ENCODE measurements at regions not wholly inside any gene's neighbourhood (a gene's known extent, or its start where the extent isn't known, plus 50 kb on each side); places are given as distances from the start of the nearest gene placed in this dataset.

DNA sequence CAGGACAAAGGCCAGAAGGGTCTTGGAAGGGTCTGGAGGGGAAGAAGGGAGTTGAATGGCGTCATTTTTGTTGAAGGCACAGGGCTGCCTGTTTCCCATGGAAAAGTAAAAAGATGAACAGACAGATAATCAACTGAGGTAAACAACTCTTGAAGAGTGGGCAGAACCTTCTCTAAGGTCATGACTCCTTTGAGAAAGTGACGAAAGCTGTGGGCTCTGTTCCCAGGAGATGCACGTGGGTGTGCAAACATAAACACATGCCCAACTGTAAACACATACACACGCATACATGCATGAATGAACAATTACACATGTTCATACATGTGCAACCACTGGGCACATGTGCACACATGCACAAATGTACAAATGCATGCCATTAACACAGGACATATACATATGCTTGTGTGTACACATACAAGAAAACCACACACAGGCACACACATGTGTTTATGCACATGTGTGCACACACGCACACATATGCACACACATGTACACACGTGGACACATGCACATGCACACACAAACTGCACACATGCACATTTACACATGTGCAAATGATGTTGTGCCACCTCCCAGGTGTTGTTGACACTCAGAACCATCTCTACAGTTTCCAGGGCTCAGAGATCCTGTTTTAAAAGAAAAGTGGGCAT is 143.3 kb downstream of the GADD45G start:
- DNase-seq = no peak

DNA sequence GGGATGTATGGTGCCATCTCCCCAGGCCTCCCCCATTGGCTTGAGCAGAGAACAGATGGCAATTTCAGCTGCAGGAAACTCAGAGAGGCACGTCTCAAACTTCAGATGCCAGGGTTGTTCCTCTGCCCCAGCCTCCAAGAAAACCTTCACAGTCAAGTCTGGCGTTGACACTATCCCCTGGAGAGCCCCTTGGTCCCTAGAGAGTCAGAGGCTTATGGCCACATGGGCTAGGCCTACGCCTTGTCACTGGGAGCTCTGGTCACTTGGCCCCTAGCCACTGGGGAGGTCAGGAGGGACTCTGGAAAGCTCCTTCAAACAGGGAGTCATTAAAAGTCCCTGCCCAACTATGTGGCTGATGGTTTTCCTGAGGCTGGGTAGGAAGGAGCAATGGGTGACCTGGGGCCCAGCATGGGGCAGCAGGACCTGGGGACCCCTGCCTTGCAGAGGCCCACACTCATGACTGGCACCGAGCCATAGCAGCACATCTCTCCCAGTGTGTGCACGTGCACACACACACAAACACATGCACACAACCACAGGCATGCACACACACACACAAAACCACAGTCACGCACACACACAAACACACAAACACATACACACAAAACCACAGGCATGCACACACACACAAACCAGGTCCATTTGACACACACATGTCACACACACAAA is 144.2 kb downstream of the GADD45G start:
- no peak for DNase-seq

DNA sequence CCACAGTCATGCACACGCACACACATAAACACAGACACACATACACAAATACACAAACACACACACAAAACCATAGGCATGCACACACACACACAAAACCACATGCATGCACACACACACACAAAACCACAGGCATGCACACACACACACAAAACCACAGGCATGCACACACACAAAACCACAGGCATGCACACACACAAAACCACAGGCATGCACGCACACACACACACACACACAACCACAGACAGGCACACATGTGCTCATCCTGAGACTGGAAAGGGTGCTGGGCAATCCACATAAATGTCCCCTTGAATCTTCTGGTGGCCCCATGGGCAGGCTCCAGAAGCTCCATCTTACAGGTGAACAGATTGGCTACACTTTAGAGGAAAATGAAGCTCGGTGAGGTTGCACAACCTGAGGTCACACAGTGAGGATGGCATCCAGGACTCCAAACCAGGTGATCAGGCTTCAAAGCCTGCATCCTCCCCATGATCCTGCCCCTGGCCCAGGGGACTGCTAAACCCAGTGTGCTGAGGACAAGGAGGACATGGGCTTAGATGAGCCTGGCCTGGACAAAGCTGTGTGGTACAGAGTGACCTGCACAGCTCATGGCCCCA is 144.8 kb downstream of the GADD45G start:
- DNase-seq = no peak

DNA sequence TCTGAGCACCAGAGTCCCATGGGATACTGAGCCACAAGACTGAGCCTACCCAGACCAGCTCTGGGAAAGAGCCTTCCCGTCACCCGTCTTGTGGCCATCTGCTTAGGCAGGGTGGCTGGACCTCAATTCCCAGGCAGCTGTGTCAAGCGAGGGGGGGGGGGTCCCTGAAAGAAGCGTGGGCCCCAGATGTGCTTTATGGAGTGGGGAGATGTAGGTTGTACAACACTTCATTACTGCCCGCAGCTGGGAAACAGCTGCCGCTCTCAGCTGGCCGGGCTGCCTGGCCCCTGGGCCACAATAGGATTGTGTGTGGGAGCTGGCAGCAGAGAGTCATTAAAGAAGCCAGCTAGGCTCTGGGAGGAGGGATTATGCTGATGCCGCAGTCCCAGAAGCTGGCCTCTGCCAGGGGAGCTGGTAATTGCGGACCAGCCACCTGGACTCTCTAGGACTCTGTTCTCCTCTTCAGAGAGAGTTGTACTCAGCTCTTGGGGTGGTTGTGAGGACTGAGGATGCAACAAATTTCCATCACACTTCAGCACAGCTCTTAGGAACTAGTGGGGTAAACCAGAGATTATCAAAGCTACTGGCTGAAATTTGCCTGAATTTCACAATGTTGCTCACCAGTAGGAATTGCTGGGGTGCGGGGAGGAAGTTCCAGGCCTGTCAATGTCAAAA is 145.4 kb downstream of the GADD45G start:
- DNase-seq = no peak

DNA sequence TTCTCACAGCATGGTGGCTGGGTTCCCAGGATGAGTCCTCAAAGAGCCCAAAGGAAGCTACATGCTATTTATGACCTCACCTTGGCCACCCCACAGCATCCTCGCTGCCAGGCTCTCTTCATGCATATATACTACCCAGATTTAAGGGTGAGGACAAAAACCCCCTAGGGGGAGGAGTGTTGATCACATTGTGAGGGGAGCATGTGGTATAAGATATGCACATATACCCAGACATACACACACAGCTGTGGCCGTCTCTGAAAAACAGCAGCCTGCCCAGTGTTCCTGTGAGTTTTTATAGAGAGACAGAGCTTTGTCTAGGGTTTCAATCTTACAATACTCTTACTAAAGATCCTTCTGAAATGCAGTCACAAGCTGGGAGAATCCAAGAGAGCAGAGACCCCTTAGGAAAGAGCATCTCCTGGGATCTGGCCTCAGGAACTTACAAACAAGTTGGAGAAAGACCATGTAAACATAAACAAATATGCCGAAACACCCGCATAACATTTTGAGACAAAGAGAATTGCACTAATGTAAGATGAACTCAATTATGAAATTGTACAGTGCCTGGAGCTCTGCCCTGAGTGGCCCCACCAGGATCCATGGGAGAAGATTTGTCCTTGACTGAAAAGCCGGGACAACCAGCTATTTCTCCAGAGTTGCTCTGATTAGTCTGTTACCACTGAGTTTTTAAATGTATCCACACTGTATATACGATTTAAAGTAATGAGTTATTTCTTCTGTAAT is 146.4 kb downstream of the GADD45G start:
- DNase-seq = no peak

DNA sequence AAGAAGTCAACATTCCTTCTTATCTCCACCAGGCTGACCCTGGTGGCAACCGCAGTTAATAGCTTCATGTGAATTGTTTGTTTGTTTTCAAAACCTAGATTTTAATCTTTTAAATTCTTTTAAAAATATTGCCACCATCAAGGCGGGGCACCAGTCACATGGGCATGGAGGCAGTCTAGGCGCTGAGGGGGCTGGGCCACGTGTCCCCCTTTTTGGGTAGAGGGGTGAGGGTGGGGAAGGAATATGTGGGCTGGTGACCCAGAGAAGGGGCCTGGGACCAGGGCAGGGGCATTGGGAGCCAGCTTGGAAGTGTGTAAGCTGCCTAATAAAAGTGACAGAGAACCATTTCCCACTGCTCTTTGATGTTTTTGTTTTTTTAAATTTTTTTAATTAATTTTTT is 147.3 kb downstream of the GADD45G start:
- DNase-seq = no peak

DNA sequence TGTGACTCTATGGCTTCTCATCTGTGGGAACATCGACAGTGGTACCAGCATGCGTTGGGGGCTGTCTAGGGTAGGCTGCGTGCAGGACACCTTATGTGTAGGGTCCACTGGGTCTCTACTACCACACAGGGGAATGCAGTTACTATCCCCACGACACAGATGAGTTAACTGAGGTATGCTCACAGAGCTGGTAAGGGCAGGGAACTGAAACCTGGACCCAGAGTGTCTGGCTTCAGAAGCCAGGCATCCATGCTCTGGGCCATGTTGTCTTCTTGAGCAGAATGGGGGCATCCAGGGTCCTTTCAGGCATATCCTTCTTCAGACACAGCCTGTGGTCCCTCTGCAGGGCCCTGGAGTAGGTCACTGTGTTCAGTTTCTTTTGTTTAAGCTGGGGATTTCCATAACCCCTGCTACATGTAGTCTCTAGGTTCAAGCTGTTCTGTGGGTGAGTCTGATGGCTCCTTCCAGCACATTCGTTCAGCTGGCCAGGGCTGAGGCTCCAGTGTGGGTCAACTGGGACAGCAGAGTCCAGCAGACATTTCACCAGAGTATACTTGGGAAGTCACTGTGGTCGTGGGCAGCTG is 148.8 kb downstream of the GADD45G start:
- no peak for DNase-seq

DNA sequence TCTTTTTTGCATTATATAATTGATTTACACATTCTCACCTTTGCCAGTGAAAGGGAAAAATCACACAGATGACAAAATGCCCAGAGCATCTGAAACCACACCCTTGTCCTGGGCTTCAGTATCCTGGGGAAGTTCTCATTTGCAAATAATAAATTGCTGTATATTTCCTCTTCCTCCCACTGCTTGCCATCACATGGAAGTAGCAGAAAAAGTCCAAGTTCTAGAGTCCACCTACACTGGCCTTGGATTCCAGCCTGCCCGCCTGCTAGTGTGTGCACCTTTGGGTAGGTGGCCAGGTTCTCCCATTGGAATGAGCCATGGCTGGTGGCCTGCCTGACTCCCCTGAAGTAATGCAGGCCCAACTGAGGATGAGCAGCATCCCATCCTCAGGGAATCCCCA is 149.4 kb downstream of the GADD45G start:
- DNase-seq = no peak

DNA sequence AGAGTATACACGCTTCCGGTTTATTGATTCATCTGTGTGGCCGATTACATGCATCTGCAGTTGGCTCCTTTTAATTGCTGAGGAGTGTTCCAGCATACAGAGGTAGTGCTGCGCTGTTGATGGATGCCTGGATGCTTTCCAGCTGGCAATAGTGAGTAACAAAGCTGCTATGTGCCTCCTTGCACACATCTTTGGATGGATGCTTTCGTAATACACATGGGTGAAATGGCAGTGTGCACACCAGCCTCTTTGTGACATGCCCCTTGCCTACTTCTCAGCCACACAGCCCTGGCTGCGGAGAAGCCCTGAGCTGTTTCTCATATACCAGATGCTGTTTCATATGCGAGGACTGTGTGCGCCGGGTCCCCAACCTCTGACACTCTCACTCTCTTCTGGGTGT is 151.0 kb downstream of the GADD45G start:
- DNase-seq = no peak

DNA sequence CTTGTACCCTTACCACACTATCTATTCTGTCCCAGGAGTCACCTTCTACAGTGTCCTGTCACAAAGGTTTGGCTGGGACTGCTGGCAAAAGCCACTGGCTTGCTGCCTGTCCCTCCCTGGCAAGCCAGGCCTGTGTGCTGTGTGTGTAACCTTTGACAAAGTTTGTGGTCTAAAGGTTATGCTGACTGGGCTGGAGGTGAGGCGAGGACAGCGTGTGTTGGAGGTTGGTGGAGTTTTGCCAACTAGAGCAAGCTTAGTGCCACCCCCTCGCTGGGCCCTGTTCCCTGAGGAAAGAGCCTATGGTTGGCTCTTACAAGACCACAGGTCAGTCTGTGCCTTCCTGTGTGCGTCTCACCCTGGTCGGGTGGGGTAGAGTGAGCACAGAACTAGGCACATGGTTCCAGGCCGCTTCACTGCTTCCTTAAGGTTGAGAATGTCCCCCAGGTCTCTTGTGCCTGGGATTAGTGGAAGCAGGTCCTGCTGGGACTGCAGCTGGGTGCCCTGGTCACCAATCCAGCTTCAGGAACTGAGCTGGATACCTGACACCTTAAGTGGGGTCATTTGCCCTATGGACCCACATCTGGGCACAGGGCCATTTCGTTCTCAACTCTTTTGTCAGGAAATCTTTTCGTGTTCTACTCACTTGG is 152.2 kb downstream of the GADD45G start:
- no peak for DNase-seq

DNA sequence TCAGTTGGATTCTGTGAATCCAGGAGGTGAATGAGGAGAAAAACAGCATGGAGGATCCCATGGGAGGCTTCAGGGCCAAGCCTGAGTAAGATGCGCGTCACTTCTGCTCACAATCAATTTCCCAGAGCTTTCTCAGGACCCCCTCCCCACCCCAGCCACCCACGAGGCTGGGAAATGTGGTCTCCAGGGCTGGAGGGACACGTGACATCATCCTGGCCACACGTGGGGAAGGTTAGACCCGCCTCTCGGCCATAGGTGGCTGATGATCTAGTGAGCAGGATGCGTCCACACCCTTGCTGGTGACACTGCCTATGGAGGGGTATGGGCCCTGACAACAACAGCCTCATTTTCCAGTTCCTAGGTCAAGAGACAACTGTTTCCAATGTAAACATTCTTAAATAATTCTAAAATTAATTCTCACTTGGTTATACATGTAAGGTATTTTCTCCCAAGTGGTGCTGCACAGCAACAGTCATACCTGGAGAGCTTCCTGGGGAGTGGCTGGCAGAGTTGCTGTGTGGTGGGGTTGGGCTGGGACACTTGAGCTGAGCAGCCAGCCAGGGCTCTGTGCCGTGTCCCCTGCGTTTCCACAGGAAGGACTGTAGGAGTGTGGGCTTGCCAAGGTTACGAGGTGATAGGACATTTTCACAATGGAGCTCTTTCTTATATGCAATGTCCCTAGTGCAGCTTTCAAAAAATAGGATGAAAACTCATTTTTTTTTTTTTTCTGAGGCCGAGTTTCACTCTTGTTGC is 153.1 kb downstream of the GADD45G start:
- DNase-seq = no peak

DNA sequence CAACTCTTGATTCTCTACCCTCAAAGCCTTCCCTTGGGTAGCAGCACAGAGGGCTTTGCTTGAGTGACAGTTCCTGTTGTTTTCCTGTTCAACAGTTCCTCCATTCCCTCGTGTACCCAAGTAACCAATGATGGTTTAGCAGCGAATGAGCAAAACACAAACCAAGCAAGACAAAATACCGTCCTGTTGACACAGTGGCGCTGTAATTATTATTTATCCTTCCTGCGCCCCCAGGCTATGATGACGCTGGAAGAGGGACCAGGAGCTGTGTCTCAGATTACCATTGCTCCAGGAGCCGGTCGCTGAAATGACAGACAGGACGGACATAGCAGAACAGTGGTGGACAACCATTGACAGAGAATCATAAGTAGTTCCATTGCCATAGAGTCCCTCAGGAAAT is 154.8 kb downstream of the GADD45G start:
- DNase-seq = no peak

DNA sequence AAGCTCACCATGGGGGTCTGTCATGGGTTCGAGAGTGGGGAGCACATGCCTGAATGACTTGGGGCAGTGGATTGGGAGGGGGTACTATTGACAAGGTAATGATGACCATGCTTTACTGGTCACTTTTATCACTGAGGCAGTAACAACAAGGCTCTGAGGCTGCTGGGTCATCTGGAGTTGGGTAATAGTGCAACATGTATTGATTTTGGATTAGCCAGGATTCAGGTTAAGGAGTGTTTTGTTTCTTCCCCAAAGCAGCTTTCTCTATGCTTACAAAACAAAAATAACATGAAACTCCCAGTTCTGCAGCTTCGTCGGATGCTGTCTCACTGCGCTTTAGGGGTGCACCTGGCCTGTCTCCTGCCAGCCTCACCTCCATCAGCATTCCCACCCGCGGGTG is 155.3 kb downstream of the GADD45G start:
- DNase-seq = no peak

DNA sequence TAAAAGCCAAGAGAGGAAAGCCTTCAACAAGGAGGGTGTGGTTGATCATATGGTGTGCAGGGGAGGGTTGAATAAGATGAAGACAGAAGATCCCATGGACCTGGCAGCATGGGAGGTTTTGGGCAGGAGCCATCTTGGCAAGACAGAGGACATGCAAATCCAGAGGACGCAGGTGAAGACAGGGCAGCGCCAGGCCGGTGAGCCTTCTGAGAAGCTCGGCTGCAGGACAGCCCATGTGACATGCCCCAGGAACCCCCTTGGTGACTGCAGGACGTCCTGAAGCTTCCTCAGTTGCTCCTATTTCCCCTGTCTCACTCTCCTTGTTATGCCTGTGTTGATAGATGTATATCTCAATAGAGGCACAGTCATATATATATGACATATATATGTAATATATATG is 159.4 kb downstream of the GADD45G start:
- no peak for DNase-seq

DNA sequence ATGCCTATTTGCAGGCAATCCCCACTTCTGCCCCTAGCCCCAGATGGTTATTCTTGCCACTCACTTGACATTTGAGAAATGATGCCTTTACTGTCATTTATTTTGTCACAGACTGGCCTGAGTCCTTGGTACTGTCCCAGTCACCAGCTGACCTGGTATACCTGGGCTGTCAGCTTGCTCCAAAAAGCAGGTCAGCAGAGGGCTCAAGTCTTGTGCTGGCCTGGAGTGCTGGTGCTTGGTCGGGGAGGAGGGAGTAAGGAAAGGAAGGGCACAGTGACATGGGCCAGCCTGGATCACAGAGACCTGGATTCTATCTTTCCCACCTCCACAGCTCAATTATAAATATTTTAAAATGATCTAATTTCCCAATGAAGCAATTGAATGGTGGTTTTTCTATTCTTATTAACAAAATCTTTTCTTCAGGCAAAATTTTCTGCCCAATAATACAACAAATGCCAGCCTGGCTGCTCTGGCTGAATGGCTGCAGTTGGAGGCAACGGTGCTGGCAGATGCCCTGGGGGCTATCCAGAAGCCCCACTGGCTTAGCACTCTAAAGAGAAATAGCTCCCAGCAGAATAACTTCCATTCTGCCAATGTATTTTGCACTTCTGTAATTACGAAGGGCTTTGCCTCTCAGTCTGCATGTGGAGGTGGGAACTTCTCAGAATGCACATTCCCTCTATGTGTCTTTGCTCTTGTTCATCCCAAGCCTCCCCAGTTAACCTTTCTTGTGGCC is 160.6 kb downstream of the GADD45G start:
- DNase-seq = no peak

DNA sequence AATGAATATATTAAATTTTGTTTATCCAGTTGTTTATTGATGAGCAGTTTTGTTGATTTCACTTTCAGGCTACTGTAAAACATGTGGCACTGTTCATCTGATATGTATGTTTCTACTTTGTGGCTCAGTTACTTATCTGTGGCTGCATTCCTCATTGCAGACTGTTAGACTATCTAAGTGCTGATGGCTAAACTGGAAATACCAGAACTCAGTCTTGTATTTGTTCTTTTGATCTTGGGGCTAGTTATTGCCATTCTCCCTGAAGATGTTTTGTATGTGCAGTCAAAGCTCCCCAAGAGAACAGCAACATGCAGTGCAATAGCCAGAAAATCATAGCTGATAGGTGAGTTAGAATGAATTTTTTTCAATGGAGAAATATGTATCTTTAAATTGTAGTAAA is 162.2 kb downstream of the GADD45G start:
- no peak for DNase-seq

DNA sequence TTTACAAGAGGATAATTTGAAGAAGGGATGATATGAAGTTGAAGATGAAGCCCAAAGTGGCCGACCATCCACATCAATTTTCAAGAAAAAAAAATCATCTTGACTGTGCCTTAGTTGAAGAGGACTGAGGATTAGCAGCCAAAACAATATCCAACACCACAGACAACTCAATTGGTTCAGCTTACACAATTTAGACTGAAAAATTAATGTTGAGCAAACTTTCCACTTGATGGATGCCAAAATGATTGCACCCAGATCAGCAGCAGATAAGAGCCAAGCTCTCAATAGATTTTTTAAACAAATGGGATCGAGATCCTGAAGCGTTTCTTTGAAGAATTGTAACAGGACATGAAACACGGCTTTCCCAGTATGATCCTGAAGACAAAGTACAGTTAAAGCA is 163.2 kb downstream of the GADD45G start:
- DNase-seq = no peak

DNA sequence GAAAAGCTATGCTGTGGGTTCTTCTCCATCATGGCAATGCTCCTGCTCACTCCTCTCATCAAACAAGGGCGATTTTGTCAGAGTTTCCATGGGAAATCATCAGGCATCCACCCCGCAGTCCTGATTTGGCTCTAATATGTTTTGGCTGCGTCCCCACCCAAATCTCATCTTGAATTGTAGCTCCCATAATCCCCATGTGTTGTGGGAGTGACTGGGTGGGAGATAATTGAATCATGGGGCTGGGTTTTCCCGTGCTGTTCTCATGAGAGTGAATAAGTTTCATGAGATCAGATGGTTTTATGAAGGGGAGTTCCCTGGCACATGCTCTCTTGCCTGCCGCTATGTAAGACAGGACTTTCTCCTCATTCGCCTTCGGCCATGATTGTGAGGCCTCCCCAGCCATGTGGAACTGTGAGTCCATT is 163.8 kb downstream of the GADD45G start:
- DNase-seq = no peak

DNA sequence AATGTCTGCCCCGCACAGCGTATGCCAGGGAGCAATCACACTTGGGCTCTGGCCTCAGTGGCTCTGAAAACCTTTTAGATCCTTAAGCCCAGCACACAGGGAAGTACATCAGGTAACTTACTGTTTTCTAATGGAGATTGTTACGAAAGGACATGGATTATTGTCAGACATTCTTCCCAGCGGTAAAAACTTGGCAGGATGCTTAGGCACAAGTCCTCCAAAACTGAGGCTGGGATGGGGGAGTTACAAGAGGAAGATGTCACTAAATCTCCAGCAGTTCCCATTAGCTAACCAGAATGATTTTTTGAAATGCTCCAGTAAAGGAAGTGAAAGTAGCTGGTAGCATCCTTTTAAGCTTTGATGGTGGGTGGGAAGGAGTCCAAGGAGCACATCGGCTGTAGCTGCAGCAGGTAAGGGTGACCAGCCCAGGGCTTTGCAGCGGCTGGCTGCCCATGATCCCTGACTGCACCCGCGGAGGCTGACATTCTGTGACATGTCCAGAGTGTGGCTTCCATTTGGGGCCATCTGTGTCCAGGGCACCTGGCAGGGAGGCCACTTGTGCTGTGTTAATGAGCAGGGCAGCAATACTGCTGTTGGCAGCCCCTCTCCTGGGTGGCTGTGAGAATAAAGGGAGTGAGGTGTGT is 165.8 kb downstream of the GADD45G start:
- no peak for DNase-seq

DNA sequence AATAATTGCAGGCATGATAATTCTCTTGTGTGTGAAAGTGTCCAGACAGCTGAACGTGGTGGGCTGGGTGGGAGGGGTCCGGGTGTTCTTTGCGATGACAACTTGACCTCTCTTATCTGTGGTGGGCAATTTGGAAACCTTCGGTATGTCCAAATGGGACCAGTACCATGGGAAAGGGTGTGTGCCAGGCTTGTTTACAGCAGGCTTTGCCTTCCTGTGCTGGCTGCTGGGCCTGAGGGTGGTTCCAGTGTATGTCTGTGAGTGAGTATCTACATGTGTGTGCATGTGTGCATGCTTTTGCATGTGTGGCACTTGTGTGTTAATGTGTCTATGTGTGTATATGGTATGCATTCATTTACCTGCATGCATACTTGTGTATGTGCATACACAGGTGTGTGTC is 166.4 kb downstream of the GADD45G start:
- no peak for DNase-seq

Measured in T-helper 1 cell (primary cell).